Lower leg skin (tissue), 3 donors: ENCODE measurements at regions not wholly inside any gene's neighbourhood (a gene's known extent, or its start where the extent isn't known, plus 50 kb on each side); places are given as distances from the start of the nearest gene placed in this dataset.

Experiments used
- POLR2A ChIP-seq, 2 donors: fragments of 450-650 bp; IDR thresholded peaks; one replicate each; pipeline ENCODE4 v1.6.1; 2016 to 2017; ENCODE audit warnings: antibody characterized with exemption in 2 of 2, mild to moderate bottlenecking in 1 of 2, moderate library complexity in 1 of 2
- TF ChIP-seq, protein P1 (sequence below), 3 donors: fragments of 450-650 bp; IDR thresholded peaks; one replicate each; pipeline ENCODE4 v1.5.1; 2016; ENCODE audit warnings: antibody characterized with exemption in 3 of 3, mild to moderate bottlenecking in 3 of 3, moderate library complexity in 2 of 3

DNA sequence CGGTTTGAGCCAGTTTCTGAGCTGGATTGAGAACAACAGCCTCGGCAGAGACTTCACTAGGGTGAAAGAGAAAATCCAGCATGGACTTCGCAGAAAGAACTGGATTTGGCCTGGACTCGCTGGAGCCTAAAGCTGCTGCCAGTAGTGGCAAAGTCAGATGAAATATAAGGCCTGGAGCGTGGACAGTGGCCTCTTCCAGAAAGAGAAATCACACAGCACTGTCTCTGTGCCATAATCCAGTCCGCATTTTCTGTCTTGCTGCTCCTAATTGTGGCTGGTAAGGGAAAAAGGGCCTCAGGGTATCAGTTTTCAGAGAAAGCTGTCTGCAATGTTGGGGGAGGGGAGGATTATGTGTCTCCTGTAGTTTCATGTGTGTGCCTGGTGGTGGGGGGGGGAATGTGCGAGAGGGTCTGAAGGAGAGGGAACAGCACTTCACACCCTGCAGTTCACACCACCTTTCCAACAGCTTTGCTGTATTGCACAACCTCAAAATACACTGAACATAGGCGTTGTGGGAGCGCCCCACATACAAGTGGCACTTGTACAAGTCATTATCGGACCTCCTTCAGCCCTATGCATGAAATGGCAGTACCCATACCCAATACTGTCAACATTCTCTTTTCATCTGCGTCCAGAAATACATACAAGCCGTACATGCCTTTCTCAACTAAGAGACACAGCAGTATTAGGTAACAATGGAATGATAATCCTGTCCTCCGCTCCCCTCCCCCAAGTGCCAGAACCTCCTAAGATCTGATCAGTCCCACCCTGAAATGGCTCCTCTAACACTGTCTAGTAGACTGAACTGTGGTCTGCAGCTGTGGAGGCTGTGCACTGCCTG, 107.5 kb upstream of the ATF7IP start:
- TF ChIP-seq, protein P1, sequence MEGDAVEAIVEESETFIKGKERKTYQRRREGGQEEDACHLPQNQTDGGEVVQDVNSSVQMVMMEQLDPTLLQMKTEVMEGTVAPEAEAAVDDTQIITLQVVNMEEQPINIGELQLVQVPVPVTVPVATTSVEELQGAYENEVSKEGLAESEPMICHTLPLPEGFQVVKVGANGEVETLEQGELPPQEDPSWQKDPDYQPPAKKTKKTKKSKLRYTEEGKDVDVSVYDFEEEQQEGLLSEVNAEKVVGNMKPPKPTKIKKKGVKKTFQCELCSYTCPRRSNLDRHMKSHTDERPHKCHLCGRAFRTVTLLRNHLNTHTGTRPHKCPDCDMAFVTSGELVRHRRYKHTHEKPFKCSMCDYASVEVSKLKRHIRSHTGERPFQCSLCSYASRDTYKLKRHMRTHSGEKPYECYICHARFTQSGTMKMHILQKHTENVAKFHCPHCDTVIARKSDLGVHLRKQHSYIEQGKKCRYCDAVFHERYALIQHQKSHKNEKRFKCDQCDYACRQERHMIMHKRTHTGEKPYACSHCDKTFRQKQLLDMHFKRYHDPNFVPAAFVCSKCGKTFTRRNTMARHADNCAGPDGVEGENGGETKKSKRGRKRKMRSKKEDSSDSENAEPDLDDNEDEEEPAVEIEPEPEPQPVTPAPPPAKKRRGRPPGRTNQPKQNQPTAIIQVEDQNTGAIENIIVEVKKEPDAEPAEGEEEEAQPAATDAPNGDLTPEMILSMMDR (IDR thresholded peaks at IDR 0.05), result no peak
- no peak for TF ChIP-seq POLR2A (IDR thresholded peaks at IDR 0.05)
